ENCODE measurements at regions not wholly inside any gene's neighbourhood (a gene's known extent, or its start where the extent isn't known, plus 50 kb on each side); places are given as distances from the start of the nearest gene placed in this dataset.

DNA sequence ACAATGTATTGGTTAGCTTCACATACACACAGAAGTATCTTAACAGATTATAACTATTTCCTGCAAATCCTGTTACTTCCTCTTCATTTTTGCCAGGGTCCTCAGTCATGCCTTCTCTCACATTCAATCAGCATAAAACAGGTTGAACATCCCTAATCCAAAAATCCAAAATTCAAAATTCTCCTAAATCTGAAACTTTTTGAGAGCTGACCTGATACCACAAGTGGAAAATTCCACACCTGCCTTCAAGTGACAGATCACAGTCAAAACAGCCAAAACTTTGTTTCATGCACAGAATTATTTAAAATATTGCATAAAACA is 62.9 kb upstream of the FBXO28 start:
- no peaks in the 10 kb centered on the region for H3K36me3 Mint-ChIP-seq
- peaks cover 0 to 3% (median 1%) of the 10 kb centered on the region in 3 donors for H3K27me3 Mint-ChIP-seq (ENCODE audit: low read depth in 3 of 3)
- H3K4me1 Mint-ChIP-seq = peaks cover 2% of the 10 kb centered on the region
- intact Hi-C loops (cut with micrococcal nuclease) = no loop called here
- TF ChIP-seq, protein P1, sequence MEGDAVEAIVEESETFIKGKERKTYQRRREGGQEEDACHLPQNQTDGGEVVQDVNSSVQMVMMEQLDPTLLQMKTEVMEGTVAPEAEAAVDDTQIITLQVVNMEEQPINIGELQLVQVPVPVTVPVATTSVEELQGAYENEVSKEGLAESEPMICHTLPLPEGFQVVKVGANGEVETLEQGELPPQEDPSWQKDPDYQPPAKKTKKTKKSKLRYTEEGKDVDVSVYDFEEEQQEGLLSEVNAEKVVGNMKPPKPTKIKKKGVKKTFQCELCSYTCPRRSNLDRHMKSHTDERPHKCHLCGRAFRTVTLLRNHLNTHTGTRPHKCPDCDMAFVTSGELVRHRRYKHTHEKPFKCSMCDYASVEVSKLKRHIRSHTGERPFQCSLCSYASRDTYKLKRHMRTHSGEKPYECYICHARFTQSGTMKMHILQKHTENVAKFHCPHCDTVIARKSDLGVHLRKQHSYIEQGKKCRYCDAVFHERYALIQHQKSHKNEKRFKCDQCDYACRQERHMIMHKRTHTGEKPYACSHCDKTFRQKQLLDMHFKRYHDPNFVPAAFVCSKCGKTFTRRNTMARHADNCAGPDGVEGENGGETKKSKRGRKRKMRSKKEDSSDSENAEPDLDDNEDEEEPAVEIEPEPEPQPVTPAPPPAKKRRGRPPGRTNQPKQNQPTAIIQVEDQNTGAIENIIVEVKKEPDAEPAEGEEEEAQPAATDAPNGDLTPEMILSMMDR (IDR thresholded peaks at IDR 0.05) = peak; percentile 25
- H2AFZ ChIP-seq (ENCODE audit: insufficient read depth, low read depth, low read length, poor library complexity, severe bottlenecking) = no peak overlapping the region
- no peak overlapping the region for H3K27ac ChIP-seq (ENCODE audit: low read depth in 1 of 2, low read length in 2 of 2)
- H3K4me3 ChIP-seq (replicated peaks in 1 of 3; ENCODE audit: low read depth in 2 of 3, low read length in 3 of 3) = no peak overlapping the region
- DNase-seq = no peak
- no peaks in the 10 kb centered on the region for H3K27me3 ChIP-seq (ENCODE audit: control insufficient read depth in 2 of 2, insufficient read depth in 2 of 2, low read length in 2 of 2)
- H3K9ac ChIP-seq (ENCODE audit: insufficient read depth, low read length, poor library complexity, severe bottlenecking) = no peak overlapping the region
- H4K20me1 ChIP-seq (ENCODE audit: insufficient read depth, low read length) = no peaks in the 10 kb centered on the region
- H3K9me3 ChIP-seq (replicated peaks in 1 of 2; ENCODE audit: control insufficient read depth in 1 of 2, insufficient read depth in 1 of 2, low read length in 2 of 2) = no peaks in the 10 kb centered on the region
- H3K4me2 ChIP-seq (replicated peaks; ENCODE audit: extremely low read depth, low read length, poor library complexity, severe bottlenecking) = no peak overlapping the region
- no peaks in the 10 kb centered on the region for H3K4me1 ChIP-seq (ENCODE audit: control insufficient read depth in 1 of 2, insufficient read depth in 2 of 2, low read length in 2 of 2)
- H3K4me3 Mint-ChIP-seq = no peak overlapping the region
- no peak overlapping the region for H3K27ac Mint-ChIP-seq
- H3K36me3 ChIP-seq (replicated peaks in 1 of 2; ENCODE audit: control insufficient read depth in 1 of 2, insufficient read depth in 2 of 2, low read length in 2 of 2) = no peaks in the 10 kb centered on the region
- peaks cover 0 to 8% (median 5%) of the 10 kb centered on the region in 7 donors for H3K9me3 Mint-ChIP-seq
- no peaks in the 10 kb centered on the region for H3K79me2 ChIP-seq (ENCODE audit: insufficient read depth, low read length)

DNA sequence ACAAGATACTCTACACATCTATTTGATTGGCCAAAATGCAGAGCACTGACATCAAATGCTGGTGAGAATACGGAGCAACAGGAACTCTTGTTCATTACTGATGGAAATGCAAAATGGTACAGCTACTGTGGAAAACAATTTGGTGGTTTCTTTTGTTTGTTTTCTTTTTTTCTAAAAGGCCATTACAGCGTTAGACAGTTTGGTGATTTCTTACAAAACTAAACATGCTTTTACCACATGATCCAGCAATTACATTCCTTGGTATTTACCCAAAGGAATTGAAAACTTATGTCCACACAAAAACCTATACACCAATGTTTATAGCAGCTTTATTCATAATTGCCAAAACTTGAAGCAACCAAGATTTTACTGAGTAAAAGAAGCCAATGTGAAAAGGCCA is 66.4 kb upstream of the FBXO28 start:
- Histone ChIP-seq H3K4me3 (replicated peaks in 1 of 3; ENCODE audit: low read depth in 2 of 3, low read length in 3 of 3) (no peak overlapping the region), H3K27me3 (ENCODE audit: control insufficient read depth in 2 of 2, insufficient read depth in 2 of 2, low read length in 2 of 2) (peaks cover 0 to 2% of the 10 kb centered on the region in 2 donors), H3K27ac (ENCODE audit: low read depth in 1 of 2, low read length in 2 of 2) (no peak overlapping the region), H3K9ac (ENCODE audit: insufficient read depth, low read length, poor library complexity, severe bottlenecking) (no peak overlapping the region), H3K36me3 (replicated peaks in 1 of 2; ENCODE audit: control insufficient read depth in 1 of 2, insufficient read depth in 2 of 2, low read length in 2 of 2) (no peaks in the 10 kb centered on the region), H3K79me2 (ENCODE audit: insufficient read depth, low read length) (no peaks in the 10 kb centered on the region), H4K20me1 (ENCODE audit: insufficient read depth, low read length) (no peaks in the 10 kb centered on the region), H3K4me2 (replicated peaks; ENCODE audit: extremely low read depth, low read length, poor library complexity, severe bottlenecking) (no peak overlapping the region), H3K9me3 (replicated peaks in 1 of 2; ENCODE audit: control insufficient read depth in 1 of 2, insufficient read depth in 1 of 2, low read length in 2 of 2) (no peaks in the 10 kb centered on the region), H3K4me1 (ENCODE audit: control insufficient read depth in 1 of 2, insufficient read depth in 2 of 2, low read length in 2 of 2) (no peaks in the 10 kb centered on the region), H2AFZ (ENCODE audit: insufficient read depth, low read depth, low read length, poor library complexity, severe bottlenecking) (no peak overlapping the region)
- no peak for DNase-seq
- TF ChIP-seq, protein P1 (IDR thresholded peaks at IDR 0.05) = no peak
- Mint-ChIP-seq H3K9me3 (peaks cover 0 to 2% (median 0%) of the 10 kb centered on the region in 7 donors), H3K27me3 (ENCODE audit: low read depth in 3 of 3) (peaks cover 0 to 6% (median 4%) of the 10 kb centered on the region in 3 donors), H3K4me3 (no peak overlapping the region), H3K36me3 (no peaks in the 10 kb centered on the region), H3K27ac (no peak overlapping the region), H3K4me1 (peaks cover 2% of the 10 kb centered on the region)
- intact Hi-C loops (cut with micrococcal nuclease) = no loop called here
- 67% methylated on average over 1 of the region's 2 CpGs for WGBS (ENCODE audit: insufficient coverage)

Measured in CD14-positive monocyte (primary cell).